PC-9 (cell line): ENCODE measurements at regions not wholly inside any gene's neighbourhood (a gene's known extent, or its start where the extent isn't known, plus 50 kb on each side); places are given as distances from the start of the nearest gene placed in this dataset.

Experiments used
- BruUV-seq: library from RNA; stranded (reverse); fragments of 400-500 nt; replicated peaks from 2 replicates; lab custom pipeline; 2021; lab: Mats Ljungman, UMichigan
- CTCF ChIA-PET: fragments of 300-600 bp; sonication (Branson Sonifier 250); formaldehyde crosslinking; loops from one replicate; lab custom pipeline; 2022; ENCODE audit warnings: antibody characterized with exemption; lab: Charles Lee
- POLR2A ChIA-PET: fragments of 300-600 bp; sonication (Branson Sonifier 250); formaldehyde crosslinking; loops from one replicate; lab custom pipeline; 2022; ENCODE audit warnings: antibody characterized with exemption; ENCODE audit not compliant: unreplicated experiment; lab: Charles Lee
- DNase-seq, 2 experiments: peaks; one replicate each; pipeline versions ENCODE4 v3.0.0 to v3.0.0-alpha.2; 2015 to 2022; ENCODE audit warnings: mixed read lengths in 1 of 2
- H2AFZ ChIP-seq: fragments of 200-600 bp; sonication (generic); 2 replicates; pipeline ENCODE4 v1.8.1; 2017; ENCODE audit warnings: antibody characterized with exemption
- H3F3A ChIP-seq: fragments of 200-600 bp; sonication (generic); 2 replicates; pipeline ENCODE4 v1.8.1; 2017; ENCODE audit warnings: antibody characterized with exemption, mild to moderate bottlenecking, low read depth; ENCODE audit not compliant: insufficient read depth
- H3K27ac ChIP-seq: fragments of 200-600 bp; sonication (generic); 2 replicates; pipeline ENCODE4 v1.6.1; 2016; ENCODE audit warnings: mixed run types
- H3K27me3 ChIP-seq: fragments of 200-600 bp; sonication (generic); 2 replicates; pipeline ENCODE4 v1.6.1; 2016; ENCODE audit warnings: low read depth, mixed run types; ENCODE audit not compliant: insufficient read depth
- H3K36me3 ChIP-seq: fragments of 200-600 bp; sonication (generic); 2 replicates; pipeline ENCODE4 v1.6.1; 2016; ENCODE audit warnings: low read depth, mixed run types
- H3K4me1 ChIP-seq: fragments of 200-600 bp; sonication (generic); replicated peaks from 2 replicates; pipeline ENCODE4 v1.6.1; 2016; ENCODE audit warnings: mixed run types; ENCODE audit not compliant: insufficient read depth
- H3K4me2 ChIP-seq: fragments of 200-600 bp; sonication (generic); 2 replicates; pipeline ENCODE4 v1.6.1; 2017; ENCODE audit warnings: mixed run types
- H3K4me3 ChIP-seq: fragments of 200-600 bp; sonication (generic); 2 replicates; pipeline ENCODE4 v1.6.1; 2016; ENCODE audit warnings: mixed run types
- H3K79me2 ChIP-seq: fragments of 200-600 bp; sonication (generic); 2 replicates; pipeline ENCODE4 v1.6.1; 2017; ENCODE audit warnings: low read depth, mixed run types
- H3K9me2 ChIP-seq: fragments of 200-600 bp; sonication (generic); 2 replicates; pipeline ENCODE4 v1.8.1; 2017; ENCODE audit warnings: mild to moderate bottlenecking; ENCODE audit not compliant: insufficient read depth
- H3K9me3 ChIP-seq: fragments of 200-600 bp; sonication (generic); 2 replicates; pipeline ENCODE4 v1.8.1; 2016; ENCODE audit warnings: low read depth; ENCODE audit not compliant: insufficient read depth
- H4K20me1 ChIP-seq: fragments of 200-600 bp; sonication (generic); 2 replicates; pipeline ENCODE4 v1.8.1; 2017; ENCODE audit not compliant: insufficient read depth
- CTCF ChIP-seq: fragments of 200-600 bp; sonication (generic); conservative IDR thresholded peaks from 2 replicates; pipeline ENCODE4 v1.6.1; 2017; ENCODE audit warnings: mixed run types, antibody characterized with exemption, mild to moderate bottlenecking, moderate library complexity
- EZH2 ChIP-seq: fragments of 200-600 bp; sonication (generic); IDR thresholded peaks from 2 replicates; pipeline ENCODE4 v1.8.0; 2017; ENCODE audit warnings: antibody characterized with exemption, low read depth
- intact Hi-C: fragments of 100-400 bp; cut with micrococcal nuclease; formaldehyde crosslinking; loops from one replicate; pipeline ENCODE4 v1.10.0; 2022; ENCODE audit not compliant: unreplicated experiment

GRCh38 chr4:59698041-59698440 is 1502.1 kb upstream of the ADGRL3 start:
- H3K4me3 ChIP-seq = no peak overlapping the region
- no peaks in the 10 kb centered on the region for H3K4me1 ChIP-seq
- H4K20me1 ChIP-seq = no peaks in the 10 kb centered on the region
- no peaks in the 10 kb centered on the region for H3K27me3 ChIP-seq
- TF ChIP-seq CTCF = no peak
- TF ChIP-seq EZH2 = no peak
- H3F3A ChIP-seq = no peaks in the 10 kb centered on the region
- no peak overlapping the region for H3K27ac ChIP-seq
- no TSS peak for BruUV-seq
- no peaks in the 10 kb centered on the region for H3K36me3 ChIP-seq
- H2AFZ ChIP-seq = no peak overlapping the region
- no peaks in the 10 kb centered on the region for H3K9me2 ChIP-seq
- no peak overlapping the region for H3K4me2 ChIP-seq
- POLR2A ChIA-PET = no interaction called here
- CTCF ChIA-PET = no interaction called here
- H3K79me2 ChIP-seq = no peaks in the 10 kb centered on the region
- H3K9me3 ChIP-seq = no peaks in the 10 kb centered on the region
- intact Hi-C loops = no loop called here
- DNase-seq = no peak

GRCh38 chr4:59700651-59701050 is 1499.5 kb upstream of the ADGRL3 start:
- no peak overlapping the region for H2AFZ ChIP-seq
- no peak overlapping the region for H3K27ac ChIP-seq
- H3K9me3 ChIP-seq = no peaks in the 10 kb centered on the region
- no peaks in the 10 kb centered on the region for H3K9me2 ChIP-seq
- no peak overlapping the region for H3K4me3 ChIP-seq
- BruUV-seq = no TSS peak
- intact Hi-C loops = no loop called here
- no peaks in the 10 kb centered on the region for H3K27me3 ChIP-seq
- H3K4me1 ChIP-seq = no peaks in the 10 kb centered on the region
- DNase-seq = no peak
- H3F3A ChIP-seq = no peaks in the 10 kb centered on the region
- no peaks in the 10 kb centered on the region for H3K79me2 ChIP-seq
- POLR2A ChIA-PET = no interaction called here
- H4K20me1 ChIP-seq = no peaks in the 10 kb centered on the region
- no peak overlapping the region for H3K4me2 ChIP-seq
- TF ChIP-seq CTCF = no peak
- no peak for TF ChIP-seq EZH2
- no peaks in the 10 kb centered on the region for H3K36me3 ChIP-seq
- CTCF ChIA-PET = no interaction called here

GRCh38 chr4:59704616-59705015 is 1495.5 kb upstream of the ADGRL3 start:
- H3K9me2 ChIP-seq = no peaks in the 10 kb centered on the region
- no peak for TF ChIP-seq CTCF
- no peak for TF ChIP-seq EZH2
- no TSS peak for BruUV-seq
- H3K27me3 ChIP-seq = no peaks in the 10 kb centered on the region
- H3K79me2 ChIP-seq = no peaks in the 10 kb centered on the region
- ChIA-PET CTCF (no interaction called here), POLR2A (no interaction called here)
- H3K4me2 ChIP-seq = no peak overlapping the region
- no peak overlapping the region for H3K27ac ChIP-seq
- no peak for DNase-seq
- no peak overlapping the region for H2AFZ ChIP-seq
- intact Hi-C loops = no loop called here
- no peaks in the 10 kb centered on the region for H3K4me1 ChIP-seq
- no peaks in the 10 kb centered on the region for H3K36me3 ChIP-seq
- H3F3A ChIP-seq = no peaks in the 10 kb centered on the region
- H3K4me3 ChIP-seq = no peak overlapping the region
- no peaks in the 10 kb centered on the region for H3K9me3 ChIP-seq
- H4K20me1 ChIP-seq = no peaks in the 10 kb centered on the region
